Osteoblast (primary cell): ENCODE measurements at regions not wholly inside any gene's neighbourhood (a gene's known extent, or its start where the extent isn't known, plus 50 kb on each side); places are given as distances from the start of the nearest gene placed in this dataset.

Source experiments
- DNase-seq: peaks from one replicate; pipeline ENCODE4 v3.0.0; 2011; ENCODE audit warnings: low spot score, mixed read lengths; ENCODE audit not compliant: insufficient read length; ENCODE audit errors: missing footprints
- H2AFZ ChIP-seq: 2 replicates; pipeline ENCODE4 v1.6.0; 2011; ENCODE audit warnings: mild to moderate bottlenecking, low read length
- H3K27ac ChIP-seq: 2 replicates; pipeline ENCODE4 v1.5.1; 2011; ENCODE audit warnings: mild to moderate bottlenecking, low read depth, low read length, moderate library complexity
- H3K27me3 ChIP-seq: 2 replicates; pipeline ENCODE4 v1.6.0; 2012; ENCODE audit warnings: mild to moderate bottlenecking, control low read depth, inconsistent platforms, low read length, moderate library complexity; ENCODE audit not compliant: insufficient read depth
- H3K36me3 ChIP-seq: 2 replicates; pipeline ENCODE4 v1.5.1; 2011; ENCODE audit warnings: mild to moderate bottlenecking, low read length, control low read depth, moderate library complexity; ENCODE audit not compliant: insufficient read depth
- H3K4me1 ChIP-seq: 2 replicates; pipeline ENCODE4 v1.5.1; 2011; ENCODE audit warnings: mild to moderate bottlenecking, low read length, control low read depth, moderate library complexity; ENCODE audit not compliant: insufficient read depth
- H3K4me2 ChIP-seq: 2 replicates; pipeline ENCODE4 v1.6.0; 2011; ENCODE audit warnings: mild to moderate bottlenecking, low read length; ENCODE audit not compliant: insufficient read depth
- H3K4me3 ChIP-seq: fragments of 200-600 bp; sonication (generic); 3 replicates; pipeline ENCODE4 v1.5.1; 2012; ENCODE audit warnings: mild to moderate bottlenecking, low read length, inconsistent platforms; ENCODE audit not compliant: insufficient read depth
- H3K79me2 ChIP-seq: 2 replicates; pipeline ENCODE4 v1.6.0; 2012; ENCODE audit warnings: mild to moderate bottlenecking, low read length, control low read depth, inconsistent platforms; ENCODE audit not compliant: insufficient read depth
- H3K9me3 ChIP-seq: 2 replicates; pipeline ENCODE4 v1.5.1; 2011; ENCODE audit warnings: low read depth, low read length, control low read depth
- H4K20me1 ChIP-seq: 2 replicates; pipeline ENCODE4 v1.6.0; 2012; ENCODE audit warnings: mild to moderate bottlenecking, low read length, control low read depth; ENCODE audit not compliant: insufficient read depth
- TF ChIP-seq, protein P1 (sequence below): IDR thresholded peaks from 2 replicates; pipeline ENCODE4 v1.5.1; 2011; ENCODE audit warnings: mild to moderate bottlenecking, low read depth, low read length, moderate library complexity; ENCODE audit errors: extremely low read depth

DNA sequence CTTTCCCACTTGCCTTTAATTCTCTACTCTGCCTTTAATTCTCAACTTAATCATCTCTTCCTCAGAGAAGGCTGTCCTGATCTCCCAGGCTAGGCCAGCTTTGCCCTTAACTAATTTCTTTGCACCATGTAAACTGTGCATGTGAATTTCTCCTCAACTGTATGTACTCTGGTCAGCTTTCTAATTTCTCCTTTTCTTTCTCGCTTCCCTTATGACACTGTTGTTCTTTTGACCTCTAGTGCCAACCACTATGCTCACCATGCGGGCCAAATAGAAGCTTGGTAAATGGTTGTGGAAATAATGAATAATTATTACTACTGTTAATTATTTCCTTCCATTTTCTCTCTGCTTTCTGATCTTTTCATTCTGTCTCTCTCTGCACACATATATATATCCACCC lies 269.0 kb upstream of the CRBN start:
- H3K36me3 ChIP-seq, result no peaks in the 10 kb centered on the region
- no peak overlapping the region for H2AFZ ChIP-seq
- H3K27me3 ChIP-seq, result no peaks in the 10 kb centered on the region
- no peak overlapping the region for H3K4me3 ChIP-seq
- no peak overlapping the region for H3K4me2 ChIP-seq
- H3K79me2 ChIP-seq, result no peaks in the 10 kb centered on the region
- H3K27ac ChIP-seq, result no peak overlapping the region
- no peaks in the 10 kb centered on the region for H4K20me1 ChIP-seq
- DNase-seq, result no peak
- H3K4me1 ChIP-seq, result no peaks in the 10 kb centered on the region
- TF ChIP-seq, protein P1, sequence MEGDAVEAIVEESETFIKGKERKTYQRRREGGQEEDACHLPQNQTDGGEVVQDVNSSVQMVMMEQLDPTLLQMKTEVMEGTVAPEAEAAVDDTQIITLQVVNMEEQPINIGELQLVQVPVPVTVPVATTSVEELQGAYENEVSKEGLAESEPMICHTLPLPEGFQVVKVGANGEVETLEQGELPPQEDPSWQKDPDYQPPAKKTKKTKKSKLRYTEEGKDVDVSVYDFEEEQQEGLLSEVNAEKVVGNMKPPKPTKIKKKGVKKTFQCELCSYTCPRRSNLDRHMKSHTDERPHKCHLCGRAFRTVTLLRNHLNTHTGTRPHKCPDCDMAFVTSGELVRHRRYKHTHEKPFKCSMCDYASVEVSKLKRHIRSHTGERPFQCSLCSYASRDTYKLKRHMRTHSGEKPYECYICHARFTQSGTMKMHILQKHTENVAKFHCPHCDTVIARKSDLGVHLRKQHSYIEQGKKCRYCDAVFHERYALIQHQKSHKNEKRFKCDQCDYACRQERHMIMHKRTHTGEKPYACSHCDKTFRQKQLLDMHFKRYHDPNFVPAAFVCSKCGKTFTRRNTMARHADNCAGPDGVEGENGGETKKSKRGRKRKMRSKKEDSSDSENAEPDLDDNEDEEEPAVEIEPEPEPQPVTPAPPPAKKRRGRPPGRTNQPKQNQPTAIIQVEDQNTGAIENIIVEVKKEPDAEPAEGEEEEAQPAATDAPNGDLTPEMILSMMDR, result no peak
- no peaks in the 10 kb centered on the region for H3K9me3 ChIP-seq

DNA sequence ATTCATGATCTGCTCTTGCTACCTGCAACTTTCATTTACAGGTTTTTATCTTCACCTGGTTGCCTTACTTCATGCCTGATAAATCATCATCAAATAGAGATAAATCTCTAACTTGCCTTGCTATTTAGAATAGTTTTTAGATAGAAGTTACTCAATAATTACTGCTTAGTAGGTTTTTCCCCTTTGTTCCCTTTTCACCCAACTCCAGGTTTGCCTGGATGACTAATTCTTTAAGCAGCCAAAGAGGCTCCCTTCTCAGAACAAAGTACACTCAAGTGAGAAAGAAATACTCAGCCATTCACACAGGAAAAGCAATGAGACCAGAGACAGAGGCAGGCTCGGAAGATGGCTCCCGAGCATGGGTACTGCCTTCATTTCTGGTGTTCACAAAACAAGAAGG lies 268.1 kb upstream of the CRBN start:
- no peaks in the 10 kb centered on the region for H4K20me1 ChIP-seq
- no peaks in the 10 kb centered on the region for H3K36me3 ChIP-seq
- DNase-seq, result no peak
- H3K27me3 ChIP-seq, result no peaks in the 10 kb centered on the region
- H3K4me3 ChIP-seq, result no peak overlapping the region
- H2AFZ ChIP-seq, result no peak overlapping the region
- no peaks in the 10 kb centered on the region for H3K79me2 ChIP-seq
- no peaks in the 10 kb centered on the region for H3K9me3 ChIP-seq
- TF ChIP-seq, protein P1, result no peak
- H3K4me1 ChIP-seq, result no peaks in the 10 kb centered on the region
- H3K27ac ChIP-seq, result no peak overlapping the region
- H3K4me2 ChIP-seq, result no peak overlapping the region

DNA sequence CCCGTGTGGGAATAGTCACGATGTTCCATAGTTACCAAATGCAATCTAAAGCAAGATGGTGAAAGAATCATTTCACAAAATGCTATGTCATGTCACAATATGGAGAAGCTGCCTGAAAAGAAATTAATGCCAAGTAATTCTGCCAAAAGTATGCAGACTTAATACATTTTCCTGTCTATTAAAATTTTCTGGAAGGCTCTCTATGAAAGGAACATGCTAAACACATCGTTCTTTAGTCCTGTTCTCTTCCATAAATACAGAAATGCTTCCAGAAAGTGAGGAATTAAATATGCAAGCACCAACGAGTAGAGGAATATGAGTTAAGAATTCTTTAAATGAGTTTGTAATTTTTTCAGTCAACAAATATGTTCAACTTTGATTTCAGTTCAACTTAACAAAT lies 266.8 kb upstream of the CRBN start:
- Histone ChIP-seq H3K27me3 (no peaks in the 10 kb centered on the region), H3K4me3 (no peak overlapping the region), H3K79me2 (no peaks in the 10 kb centered on the region), H3K4me2 (no peak overlapping the region), H2AFZ (no peak overlapping the region), H4K20me1 (no peaks in the 10 kb centered on the region), H3K27ac (no peak overlapping the region), H3K36me3 (no peaks in the 10 kb centered on the region), H3K4me1 (no peaks in the 10 kb centered on the region), H3K9me3 (no peaks in the 10 kb centered on the region)
- TF ChIP-seq, protein P1, result no peak
- no peak for DNase-seq

DNA sequence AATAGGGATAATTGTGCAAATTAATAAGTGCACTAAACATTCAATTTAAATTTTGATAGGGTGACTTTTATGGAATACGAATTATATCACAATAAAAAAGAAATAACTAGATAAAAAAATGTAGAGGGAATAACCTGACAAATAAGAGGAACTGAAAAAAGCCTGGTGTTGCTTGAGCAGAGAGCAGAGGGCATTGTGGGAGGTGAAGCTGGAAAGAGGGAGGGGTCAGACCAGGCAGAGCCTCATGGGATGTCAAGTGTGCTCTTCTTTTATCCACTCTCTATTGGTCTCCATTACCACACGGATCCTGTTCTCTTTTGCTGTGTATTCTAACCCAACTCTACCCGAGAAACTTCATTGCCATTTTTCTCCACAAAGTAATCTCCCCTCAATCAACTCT lies 264.0 kb upstream of the CRBN start:
- no peak for DNase-seq
- H4K20me1 ChIP-seq, result no peaks in the 10 kb centered on the region
- H2AFZ ChIP-seq, result no peak overlapping the region
- no peaks in the 10 kb centered on the region for H3K36me3 ChIP-seq
- no peaks in the 10 kb centered on the region for H3K27me3 ChIP-seq
- H3K27ac ChIP-seq, result no peak overlapping the region
- H3K4me2 ChIP-seq, result no peak overlapping the region
- H3K9me3 ChIP-seq, result peaks cover 5% of the 10 kb centered on the region
- H3K4me1 ChIP-seq, result no peaks in the 10 kb centered on the region
- H3K4me3 ChIP-seq, result no peak overlapping the region
- TF ChIP-seq, protein P1, result no peak
- no peaks in the 10 kb centered on the region for H3K79me2 ChIP-seq
